ENCODE measurements at regions not wholly inside any gene's neighbourhood (a gene's known extent, or its start where the extent isn't known, plus 50 kb on each side); places are given as distances from the start of the nearest gene placed in this dataset.

- TF ChIP-seq CTCF (conservative IDR thresholded peaks at IDR 0.05) (no peak), EZH2 (IDR thresholded peaks at IDR 0.05; ENCODE audit: low read depth) (no peak)
These were observed 90.9 kb upstream of the RUNX3 start for GRCh38 chr1:25020851-25021590.

Measured in PC-9 (cell line).